CD4-positive, alpha-beta T cell treated with Interleukin-6 at 100 ng/mL for 8 hours (primary cell): ENCODE measurements at regions not wholly inside any gene's neighbourhood (a gene's known extent, or its start where the extent isn't known, plus 50 kb on each side); places are given as distances from the start of the nearest gene placed in this dataset.
"Not testable (repeated sequence)": the region's sequence is repeated elsewhere in the genome, so short reads cannot be mapped to it uniquely, and the experiment has no call there.

Experiments
- DNase-seq: peaks from one replicate; pipeline ENCODE4 v3.0.0-alpha.2; 2020; ENCODE audit warnings: mixed read lengths, low spot score

GRCh38 chr4:14908635-14909034 lies 93.6 kb upstream of the CPEB2 start:
- no peak for DNase-seq

- no peak for DNase-seq
Measured at GRCh38 chr4:14910411-14910810, 91.9 kb upstream of the CPEB2 start.

- DNase-seq: no peak
Measured at GRCh38 chr4:14912426-14912825, 89.9 kb upstream of the CPEB2 start.

- DNase-seq: no peak
Measured at GRCh38 chr4:14915018-14915417, 87.3 kb upstream of the CPEB2 start.

DNA sequence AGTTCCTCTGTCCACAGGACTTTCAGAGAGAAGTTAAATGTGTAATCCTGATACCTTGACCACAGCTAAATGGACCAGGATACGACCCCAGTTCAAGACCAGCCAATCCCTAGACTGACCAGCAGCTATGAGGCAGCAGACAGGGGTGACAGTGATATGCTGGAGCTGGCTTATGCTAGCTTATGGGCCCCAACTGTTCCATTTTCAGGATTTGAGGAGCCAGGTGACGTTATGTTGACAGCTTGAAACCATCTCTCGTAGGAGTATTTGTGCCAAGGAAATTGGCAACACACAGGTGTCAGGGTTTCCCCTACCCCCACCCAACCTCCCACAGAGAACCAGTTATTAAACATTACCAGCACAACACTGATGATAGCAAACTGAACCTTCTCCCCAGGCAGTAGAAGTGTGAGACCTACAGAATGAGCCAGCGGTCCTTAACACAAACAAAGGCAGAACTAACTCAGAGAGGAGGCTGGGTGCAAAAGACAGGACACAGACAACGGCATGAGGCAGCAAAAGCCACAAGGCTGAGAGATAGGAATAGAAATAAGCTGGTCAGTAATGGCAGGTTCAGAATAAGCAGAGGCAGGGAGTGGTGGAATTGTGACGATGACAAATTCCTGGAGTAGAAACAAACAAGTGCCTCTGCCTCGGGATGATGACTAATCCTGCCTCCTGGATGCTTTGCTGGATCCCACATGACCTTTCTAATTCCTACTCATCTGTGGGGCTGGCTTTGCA lies 85.6 kb upstream of the CPEB2 start:
- DNase-seq: no peak

GRCh38 chr4:14917298-14917633 lies 85.0 kb upstream of the CPEB2 start:
- DNase-seq: no peak

- DNase-seq: no peak
Measured at GRCh38 chr4:14918336-14918735, 83.9 kb upstream of the CPEB2 start.

GRCh38 chr4:14919785-14920184 lies 82.5 kb upstream of the CPEB2 start:
- no peak for DNase-seq

- no peak for DNase-seq
Measured at GRCh38 chr4:14920237-14920636, 82.0 kb upstream of the CPEB2 start.

DNA sequence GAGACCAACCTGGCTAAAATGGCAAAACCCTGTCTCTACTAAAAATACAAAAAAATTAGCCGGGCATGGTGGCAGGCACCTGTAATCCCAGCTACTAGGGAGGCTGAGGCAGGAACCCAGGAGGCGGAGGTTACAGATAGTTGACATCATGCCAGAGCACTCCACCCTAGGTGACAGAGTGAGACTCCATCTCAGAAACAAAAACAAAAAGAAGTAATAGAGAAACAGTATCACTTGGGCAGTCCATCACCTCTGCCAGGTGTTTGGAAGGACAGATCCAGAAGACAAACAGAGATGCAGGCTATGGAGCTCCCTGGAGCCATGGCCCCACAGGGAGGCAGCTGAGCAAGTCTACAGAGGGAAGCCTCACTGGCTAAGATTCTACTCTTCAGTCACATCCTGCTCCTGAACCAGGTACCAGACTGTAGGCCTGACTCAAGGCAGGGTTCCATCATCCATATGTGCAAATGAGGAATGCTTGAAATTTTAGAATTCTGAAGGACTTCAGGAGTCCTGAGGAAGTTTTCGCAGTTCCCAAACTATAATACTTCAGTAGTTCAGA lies 81.4 kb upstream of the CPEB2 start:
- no peak for DNase-seq

DNA sequence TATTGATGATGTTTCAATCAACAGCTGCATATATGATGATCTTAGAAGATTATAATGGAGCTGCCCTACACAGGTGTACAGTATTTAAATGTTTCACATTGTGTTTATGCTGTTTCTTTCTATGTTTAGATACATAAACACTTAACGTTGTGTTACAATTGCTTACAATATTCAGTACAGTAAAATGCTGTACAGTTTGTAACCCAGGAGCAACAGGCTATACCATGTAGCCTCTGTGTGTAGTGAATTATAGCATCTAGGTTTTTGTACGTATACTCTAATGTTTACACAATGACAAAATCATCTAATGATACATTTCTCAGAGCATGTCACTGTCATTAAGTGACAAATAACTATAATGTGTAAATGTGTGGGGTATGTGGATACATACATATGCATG lies 80.5 kb upstream of the CPEB2 start:
- DNase-seq: not testable (repeated sequence)

DNA sequence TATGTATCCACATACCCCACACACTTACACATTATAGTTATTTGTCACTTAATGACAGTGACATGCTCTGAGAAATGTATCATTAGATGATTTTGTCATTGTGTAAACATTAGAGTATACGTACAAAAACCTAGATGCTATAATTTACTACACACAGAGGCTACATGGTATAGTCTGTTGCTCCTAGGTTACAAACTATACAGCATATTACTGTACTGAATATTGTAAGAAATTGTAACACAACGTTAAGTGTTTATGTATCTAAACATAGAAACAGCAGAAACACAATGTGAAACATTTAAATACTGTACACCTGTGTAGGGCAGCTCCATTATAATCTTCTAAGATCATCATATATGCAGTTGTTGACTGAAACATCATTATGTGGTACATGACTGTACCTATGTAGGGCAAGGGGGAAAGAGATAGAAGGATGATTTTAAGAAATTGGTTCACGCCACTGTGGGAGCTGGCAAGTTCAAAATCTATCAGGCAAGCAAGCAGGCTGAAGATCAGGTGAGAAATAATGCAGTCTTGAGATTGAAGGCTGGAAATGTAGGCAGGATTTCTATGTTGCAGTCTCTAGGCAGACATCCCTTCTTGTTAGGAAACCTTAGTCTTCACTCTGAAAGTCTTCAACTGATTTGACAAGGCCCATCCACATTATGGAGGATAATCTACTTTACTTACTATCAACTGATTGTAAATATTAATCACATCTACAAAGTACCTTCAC lies 78.0 kb upstream of the CPEB2 start:
- no peak for DNase-seq

DNA sequence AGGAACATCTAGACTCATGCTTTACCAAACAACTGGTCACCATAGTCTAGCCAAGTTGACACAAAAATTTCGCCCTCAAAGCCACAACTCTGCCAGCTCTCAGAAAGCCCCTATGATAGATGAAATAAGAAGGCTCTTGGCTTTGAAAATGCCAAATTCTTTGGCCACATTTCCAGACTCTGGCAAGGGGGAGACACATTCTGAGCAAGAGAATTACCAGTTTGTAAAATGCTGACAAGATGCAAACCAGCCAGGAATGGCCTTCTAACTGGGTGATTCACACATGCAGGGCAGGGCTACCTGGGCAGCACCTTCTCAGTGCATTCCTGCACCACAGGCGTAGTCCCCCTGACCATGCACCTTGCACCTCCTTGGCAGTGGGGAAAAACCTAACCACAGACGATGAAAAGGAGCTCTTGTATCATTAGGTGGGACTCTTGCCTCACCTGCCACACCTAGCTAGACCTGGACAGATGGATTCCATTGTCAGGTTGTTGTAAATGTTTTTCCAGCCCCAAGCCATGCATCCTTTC lies 77.4 kb upstream of the CPEB2 start:
- no peak for DNase-seq

DNA sequence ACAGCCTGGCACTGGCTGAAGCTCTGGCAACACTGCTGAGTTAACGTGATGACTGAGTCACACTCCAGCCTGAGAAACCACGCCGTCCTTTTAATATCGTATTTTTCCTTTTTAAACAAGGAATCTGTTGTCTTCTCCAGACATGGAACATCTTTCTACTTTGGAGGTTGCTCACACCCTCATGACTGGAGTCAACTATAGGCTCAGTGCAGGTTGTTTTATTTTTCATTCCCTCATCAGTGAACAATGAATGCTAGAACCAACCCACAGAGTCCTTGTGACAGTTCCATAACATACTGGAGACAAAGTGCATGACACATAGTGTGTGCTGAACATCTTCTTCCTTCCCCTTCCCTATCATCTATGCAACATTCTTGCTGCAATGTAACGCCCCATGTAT lies 76.8 kb upstream of the CPEB2 start:
- no peak for DNase-seq

DNA sequence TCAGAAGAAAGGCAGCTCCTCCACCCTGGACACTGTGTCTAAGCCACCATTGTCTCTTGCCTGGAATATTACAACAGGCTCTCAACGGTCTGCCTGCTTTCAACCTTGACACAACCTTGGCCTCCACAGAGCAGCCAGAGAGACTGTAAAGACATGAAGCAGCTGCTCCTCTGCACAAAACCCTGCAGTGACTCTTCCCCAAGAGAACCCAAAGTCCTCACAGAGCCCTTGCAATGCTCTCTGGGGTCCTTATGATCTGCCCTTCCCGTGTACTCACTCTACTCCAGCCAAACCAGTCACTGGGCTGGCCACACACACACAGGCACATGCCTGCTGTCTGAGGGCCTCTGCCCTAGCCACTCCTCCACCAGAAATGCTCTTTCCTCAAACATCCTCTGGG lies 75.9 kb upstream of the CPEB2 start:
- no peak for DNase-seq

GRCh38 chr4:14928035-14928434 lies 74.2 kb upstream of the CPEB2 start:
- no peak for DNase-seq

- no peak for DNase-seq
Measured at GRCh38 chr4:14929669-14930068, 72.6 kb upstream of the CPEB2 start.

DNA sequence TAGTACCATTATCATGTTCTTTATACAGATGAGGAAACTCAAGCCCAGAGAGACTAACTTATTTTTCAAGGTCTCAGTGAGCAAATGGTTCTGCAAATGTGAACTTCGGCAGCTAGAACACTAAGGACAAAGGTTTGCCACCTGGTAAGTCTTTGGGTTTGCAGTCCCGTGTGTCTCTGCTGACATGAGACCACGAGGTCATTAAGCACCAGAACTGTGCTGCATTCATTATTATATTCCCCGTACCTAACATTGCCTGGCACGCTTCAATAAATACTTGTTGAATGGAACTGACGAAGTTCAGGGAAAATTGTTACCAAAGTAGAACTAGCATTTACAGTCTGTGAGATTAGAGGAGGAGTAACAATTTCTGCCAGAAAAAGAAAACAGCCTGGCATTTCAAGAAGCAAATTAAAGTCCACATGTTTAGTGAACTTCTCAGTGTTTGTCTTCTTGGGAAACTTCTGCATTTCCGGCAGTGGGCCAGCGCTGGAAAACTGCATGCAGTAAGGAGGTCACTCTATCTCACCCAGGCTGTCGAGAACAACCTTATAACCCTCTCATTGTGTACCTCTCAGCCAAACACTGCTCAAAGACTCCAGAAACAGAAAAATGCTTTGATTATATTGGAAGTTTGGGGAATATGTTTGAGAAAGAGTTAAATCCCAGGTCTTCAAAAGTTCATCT lies 67.4 kb upstream of the CPEB2 start:
- DNase-seq: no peak

GRCh38 chr4:14943749-14944148 lies 58.5 kb upstream of the CPEB2 start:
- DNase-seq: no peak

- no peak for DNase-seq
Measured at GRCh38 chr4:14952352-14952751, 49.9 kb upstream of the CPEB2 start.
